ENCODE measurements at regions not wholly inside any gene's neighbourhood (a gene's known extent, or its start where the extent isn't known, plus 50 kb on each side); places are given as distances from the start of the nearest gene placed in this dataset.

- no peak for DNase-seq (ENCODE audit: low spot score)
- POLR2A ChIA-PET (ENCODE audit: low non-redundant PET), result no interaction called here
- BruUV-seq (replicated peaks), result no TSS peak
- Histone ChIP-seq H3K4me1 (ENCODE audit: insufficient read depth, low read length, poor library complexity, severe bottlenecking) (no peaks in the 10 kb centered on the region), H3K36me3 (ENCODE audit: insufficient read depth, low read length, poor library complexity, severe bottlenecking) (no peaks in the 10 kb centered on the region), H3K27me3 (replicated peaks; ENCODE audit: insufficient read depth, low read depth, low read length, poor library complexity) (no peaks in the 10 kb centered on the region), H3K27ac (ENCODE audit: low read depth, low read length, poor library complexity, severe bottlenecking) (no peak overlapping the region), H3K9me3 (ENCODE audit: low read depth, low read length, poor library complexity, severe bottlenecking) (no peaks in the 10 kb centered on the region), H3K4me3 (ENCODE audit: low read depth, low read length, poor library complexity, severe bottlenecking) (no peak overlapping the region)
- intact Hi-C loops (cut with micrococcal nuclease; ENCODE audit: unreplicated experiment), result no loop called here
- TF ChIP-seq EZH2 (IDR thresholded peaks at IDR 0.05; ENCODE audit: borderline replicate concordance, low read depth, low read length, poor library complexity, severe bottlenecking), result no peak
- no peak for TF ChIP-seq CTCF (conservative IDR thresholded peaks at IDR 0.05; ENCODE audit: low read depth, low read length)
- CTCF ChIA-PET, result no interaction called here
Observed at GRCh38 chr2:226491112-226491511, 308.5 kb downstream of the IRS1 start.

- no peak for TF ChIP-seq EZH2 (IDR thresholded peaks at IDR 0.05; ENCODE audit: borderline replicate concordance, low read depth, low read length, poor library complexity, severe bottlenecking)
- no peak for TF ChIP-seq CTCF (conservative IDR thresholded peaks at IDR 0.05; ENCODE audit: low read depth, low read length)
- CTCF ChIA-PET, result no interaction called here
- no peak for DNase-seq (ENCODE audit: low spot score)
- POLR2A ChIA-PET (ENCODE audit: low non-redundant PET), result no interaction called here
- no peaks in the 10 kb centered on the region for H3K27me3 ChIP-seq (replicated peaks; ENCODE audit: insufficient read depth, low read depth, low read length, poor library complexity)
- H3K9me3 ChIP-seq (ENCODE audit: low read depth, low read length, poor library complexity, severe bottlenecking), result no peaks in the 10 kb centered on the region
- no peak overlapping the region for H3K27ac ChIP-seq (ENCODE audit: low read depth, low read length, poor library complexity, severe bottlenecking)
- no peaks in the 10 kb centered on the region for H3K36me3 ChIP-seq (ENCODE audit: insufficient read depth, low read length, poor library complexity, severe bottlenecking)
- intact Hi-C loops (cut with micrococcal nuclease; ENCODE audit: unreplicated experiment), result no loop called here
- no TSS peak for BruUV-seq (replicated peaks)
- H3K4me3 ChIP-seq (ENCODE audit: low read depth, low read length, poor library complexity, severe bottlenecking), result no peak overlapping the region
- no peaks in the 10 kb centered on the region for H3K4me1 ChIP-seq (ENCODE audit: insufficient read depth, low read length, poor library complexity, severe bottlenecking)
Observed at GRCh38 chr2:226489775-226490541, 309.7 kb downstream of the IRS1 start.

GRCh38 chr2:226488034-226488433 lies 311.6 kb downstream of the IRS1 start:
- H3K4me3 ChIP-seq (ENCODE audit: low read depth, low read length, poor library complexity, severe bottlenecking), result no peak overlapping the region
- intact Hi-C loops (cut with micrococcal nuclease; ENCODE audit: unreplicated experiment), result no loop called here
- H3K36me3 ChIP-seq (ENCODE audit: insufficient read depth, low read length, poor library complexity, severe bottlenecking), result no peaks in the 10 kb centered on the region
- DNase-seq (ENCODE audit: low spot score), result no peak
- H3K9me3 ChIP-seq (ENCODE audit: low read depth, low read length, poor library complexity, severe bottlenecking), result no peaks in the 10 kb centered on the region
- CTCF ChIA-PET, result no interaction called here
- POLR2A ChIA-PET (ENCODE audit: low non-redundant PET), result no interaction called here
- no TSS peak for BruUV-seq (replicated peaks)
- no peaks in the 10 kb centered on the region for H3K27me3 ChIP-seq (replicated peaks; ENCODE audit: insufficient read depth, low read depth, low read length, poor library complexity)
- TF ChIP-seq CTCF (conservative IDR thresholded peaks at IDR 0.05; ENCODE audit: low read depth, low read length) (no peak), EZH2 (IDR thresholded peaks at IDR 0.05; ENCODE audit: borderline replicate concordance, low read depth, low read length, poor library complexity, severe bottlenecking) (no peak)
- no peak overlapping the region for H3K27ac ChIP-seq (ENCODE audit: low read depth, low read length, poor library complexity, severe bottlenecking)
- H3K4me1 ChIP-seq (ENCODE audit: insufficient read depth, low read length, poor library complexity, severe bottlenecking), result peaks cover 3% of the 10 kb centered on the region

All from A673 (cell line).